ENCODE measurements at regions not wholly inside any gene's neighbourhood (a gene's known extent, or its start where the extent isn't known, plus 50 kb on each side); places are given as distances from the start of the nearest gene placed in this dataset.
"Not testable (repeated sequence)": the region's sequence is repeated elsewhere in the genome, so short reads cannot be mapped to it uniquely, and the experiment has no call there.

GRCh38 chr18:42545825-42546224, 569.7 kb downstream of the RIT2 start:
- Histone ChIP-seq H3K4me3 (ENCODE audit: low read length in 2 of 2) (no peak overlapping the region), H3K14ac (ENCODE audit: low read length) (no peak overlapping the region), H4K91ac (ENCODE audit: low read depth, low read length, poor library complexity) (no peak overlapping the region), H3K23ac (ENCODE audit: low read depth, low read length, poor library complexity) (no peak overlapping the region), H3K4ac (ENCODE audit: low read length) (no peak overlapping the region), H2BK15ac (ENCODE audit: low read length) (no peak overlapping the region), H3K4me2 (ENCODE audit: insufficient read depth, low read length, poor library complexity, severe bottlenecking) (no peak overlapping the region), H3K79me1 (ENCODE audit: low read depth, low read length) (no peaks in the 10 kb centered on the region), H2AK5ac (ENCODE audit: low read depth, low read length) (no peak overlapping the region), H3K18ac (ENCODE audit: low read length) (no peak overlapping the region), H3K9ac (ENCODE audit: low read depth, low read length, poor library complexity) (no peak overlapping the region), H2AFZ (ENCODE audit: low read length) (no peak overlapping the region), H3K27me3 (ENCODE audit: control insufficient read depth in 3 of 3, insufficient read depth in 3 of 3, low read depth in 1 of 3, low read length in 3 of 3) (no peaks in the 10 kb centered on the region), H3K36me3 (replicated peaks in 1 of 2; ENCODE audit: control insufficient read depth in 2 of 2, insufficient read depth in 2 of 2, low read length in 2 of 2) (no peaks in the 10 kb centered on the region), H4K8ac (ENCODE audit: low read depth, low read length) (no peak overlapping the region), H2BK120ac (ENCODE audit: low read depth, low read length) (no peak overlapping the region), H3K9me3 (replicated peaks in 1 of 2; ENCODE audit: control insufficient read depth in 2 of 2, insufficient read depth in 1 of 2, low read depth in 1 of 2, low read length in 2 of 2) (no peaks in the 10 kb centered on the region), H3K4me1 (ENCODE audit: control insufficient read depth in 2 of 2, insufficient read depth in 1 of 2, low read depth in 1 of 2, low read length in 2 of 2) (no peaks in the 10 kb centered on the region), H2BK12ac (ENCODE audit: low read length) (no peak overlapping the region), H2BK5ac (ENCODE audit: low read length) (no peak overlapping the region), H3K27ac (replicated peaks; ENCODE audit: low read length) (no peak overlapping the region)
- WGBS, 2 donors (ENCODE audit: extremely low coverage in 2 of 2, insufficient read length in 2 of 2, insufficient replicate concordance in 1 of 2) = no CpG with 5 or more reads among the region's 5 CpGs
- DNase-seq (ENCODE audit: low spot score) = no peak

DNA sequence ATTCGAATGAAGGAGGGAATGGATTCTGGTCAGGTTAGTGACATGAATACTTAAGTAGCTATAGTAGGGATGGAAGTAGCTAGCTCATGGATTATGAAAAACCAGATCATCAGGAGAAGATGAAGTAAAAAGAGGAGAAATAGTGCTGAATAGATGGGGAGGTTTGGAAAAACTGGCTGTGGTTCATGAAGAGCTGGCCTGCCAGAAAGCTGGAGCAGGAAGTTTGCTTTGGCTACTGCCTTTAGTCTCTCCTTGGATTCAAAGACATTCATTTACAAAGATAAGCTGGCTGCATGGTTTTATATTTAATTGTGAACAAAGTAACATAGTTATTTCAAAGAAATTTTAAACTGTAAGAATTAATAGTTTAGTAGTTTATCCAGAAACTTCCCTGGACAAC, 567.0 kb downstream of the RIT2 start:
- H2BK5ac ChIP-seq (ENCODE audit: low read length) = no peak overlapping the region
- H3K4me3 ChIP-seq (ENCODE audit: low read length in 2 of 2) = no peak overlapping the region

GRCh38 chr18:42549596-42549995, 565.9 kb downstream of the RIT2 start:
- no CpG with 5 or more reads among the region's 3 CpGs for WGBS, 2 donors (ENCODE audit: extremely low coverage in 2 of 2, insufficient read length in 2 of 2, insufficient replicate concordance in 1 of 2)
- Histone ChIP-seq H2BK12ac (ENCODE audit: low read length) (no peak overlapping the region), H3K9ac (ENCODE audit: low read depth, low read length, poor library complexity) (no peak overlapping the region), H3K9me3 (replicated peaks in 1 of 2; ENCODE audit: control insufficient read depth in 2 of 2, insufficient read depth in 1 of 2, low read depth in 1 of 2, low read length in 2 of 2) (no peaks in the 10 kb centered on the region), H2BK15ac (ENCODE audit: low read length) (no peak overlapping the region), H3K4me3 (ENCODE audit: low read length in 2 of 2) (no peak overlapping the region), H2BK5ac (ENCODE audit: low read length) (no peak overlapping the region), H3K27ac (replicated peaks; ENCODE audit: low read length) (no peak overlapping the region), H2BK120ac (ENCODE audit: low read depth, low read length) (no peak overlapping the region), H2AK5ac (ENCODE audit: low read depth, low read length) (no peak overlapping the region), H3K18ac (ENCODE audit: low read length) (no peak overlapping the region), H3K14ac (ENCODE audit: low read length) (no peak overlapping the region), H3K79me1 (ENCODE audit: low read depth, low read length) (no peaks in the 10 kb centered on the region), H3K4ac (ENCODE audit: low read length) (no peak overlapping the region), H3K4me2 (ENCODE audit: insufficient read depth, low read length, poor library complexity, severe bottlenecking) (no peak overlapping the region), H3K4me1 (ENCODE audit: control insufficient read depth in 2 of 2, insufficient read depth in 1 of 2, low read depth in 1 of 2, low read length in 2 of 2) (no peaks in the 10 kb centered on the region), H3K36me3 (replicated peaks in 1 of 2; ENCODE audit: control insufficient read depth in 2 of 2, insufficient read depth in 2 of 2, low read length in 2 of 2) (no peaks in the 10 kb centered on the region), H3K27me3 (ENCODE audit: control insufficient read depth in 3 of 3, insufficient read depth in 3 of 3, low read depth in 1 of 3, low read length in 3 of 3) (no peaks in the 10 kb centered on the region), H2AFZ (ENCODE audit: low read length) (no peak overlapping the region), H4K8ac (ENCODE audit: low read depth, low read length) (no peak overlapping the region), H3K23ac (ENCODE audit: low read depth, low read length, poor library complexity) (no peak overlapping the region), H4K91ac (ENCODE audit: low read depth, low read length, poor library complexity) (no peak overlapping the region)
- DNase-seq (ENCODE audit: low spot score) = no peak

More for the DNA sequence above, 567.0 kb downstream of the RIT2 start:
- H4K8ac ChIP-seq (ENCODE audit: low read depth, low read length) = no peak overlapping the region
- no peak overlapping the region for H2BK15ac ChIP-seq (ENCODE audit: low read length)
- H3K4me2 ChIP-seq (ENCODE audit: insufficient read depth, low read length, poor library complexity, severe bottlenecking) = no peak overlapping the region
- H3K23ac ChIP-seq (ENCODE audit: low read depth, low read length, poor library complexity) = no peak overlapping the region
- DNase-seq (ENCODE audit: low spot score) = no peak
- no peak overlapping the region for H3K9ac ChIP-seq (ENCODE audit: low read depth, low read length, poor library complexity)
- H2BK12ac ChIP-seq (ENCODE audit: low read length) = no peak overlapping the region
- H3K4me1 ChIP-seq (ENCODE audit: control insufficient read depth in 2 of 2, insufficient read depth in 1 of 2, low read depth in 1 of 2, low read length in 2 of 2) = no peaks in the 10 kb centered on the region
- H3K27ac ChIP-seq (replicated peaks; ENCODE audit: low read length) = no peak overlapping the region
- no peaks in the 10 kb centered on the region for H3K27me3 ChIP-seq (ENCODE audit: control insufficient read depth in 3 of 3, insufficient read depth in 3 of 3, low read depth in 1 of 3, low read length in 3 of 3)
- H4K91ac ChIP-seq (ENCODE audit: low read depth, low read length, poor library complexity) = no peak overlapping the region
- H2AFZ ChIP-seq (ENCODE audit: low read length) = no peak overlapping the region
- no peak overlapping the region for H2BK120ac ChIP-seq (ENCODE audit: low read depth, low read length)
- H2AK5ac ChIP-seq (ENCODE audit: low read depth, low read length) = no peak overlapping the region
- H3K79me1 ChIP-seq (ENCODE audit: low read depth, low read length) = no peaks in the 10 kb centered on the region
- no peaks in the 10 kb centered on the region for H3K9me3 ChIP-seq (replicated peaks in 1 of 2; ENCODE audit: control insufficient read depth in 2 of 2, insufficient read depth in 1 of 2, low read depth in 1 of 2, low read length in 2 of 2)
- H3K4ac ChIP-seq (ENCODE audit: low read length) = no peak overlapping the region
- H3K36me3 ChIP-seq (replicated peaks in 1 of 2; ENCODE audit: control insufficient read depth in 2 of 2, insufficient read depth in 2 of 2, low read length in 2 of 2) = no peaks in the 10 kb centered on the region
- no peak overlapping the region for H3K14ac ChIP-seq (ENCODE audit: low read length)
- WGBS, 2 donors (ENCODE audit: extremely low coverage in 2 of 2, insufficient read length in 2 of 2, insufficient replicate concordance in 1 of 2) = 100% methylated on average over 1 of the region's 1 CpG; no CpG with 5 or more reads in 1 of the 2 donors
- H3K18ac ChIP-seq (ENCODE audit: low read length) = no peak overlapping the region

GRCh38 chr18:42552559-42552958, 562.9 kb downstream of the RIT2 start:
- H3K79me1 ChIP-seq (ENCODE audit: low read depth, low read length); H2BK15ac ChIP-seq (ENCODE audit: low read length): not testable (repeated sequence)

More at GRCh38 chr18:42552559-42552958, 562.9 kb downstream of the RIT2 start:
- H3K27ac ChIP-seq (replicated peaks; ENCODE audit: low read length); H4K91ac ChIP-seq (ENCODE audit: low read depth, low read length, poor library complexity); H2BK120ac ChIP-seq (ENCODE audit: low read depth, low read length); H2AK5ac ChIP-seq (ENCODE audit: low read depth, low read length); H3K18ac ChIP-seq (ENCODE audit: low read length); H2BK12ac ChIP-seq (ENCODE audit: low read length); H3K4me2 ChIP-seq (ENCODE audit: insufficient read depth, low read length, poor library complexity, severe bottlenecking); H3K4ac ChIP-seq (ENCODE audit: low read length); H3K9me3 ChIP-seq (replicated peaks in 1 of 2; ENCODE audit: control insufficient read depth in 2 of 2, insufficient read depth in 1 of 2, low read depth in 1 of 2, low read length in 2 of 2); H3K4me1 ChIP-seq (ENCODE audit: control insufficient read depth in 2 of 2, insufficient read depth in 1 of 2, low read depth in 1 of 2, low read length in 2 of 2); H2BK5ac ChIP-seq (ENCODE audit: low read length); H3K9ac ChIP-seq (ENCODE audit: low read depth, low read length, poor library complexity); H3K27me3 ChIP-seq (ENCODE audit: control insufficient read depth in 3 of 3, insufficient read depth in 3 of 3, low read depth in 1 of 3, low read length in 3 of 3); H4K8ac ChIP-seq (ENCODE audit: low read depth, low read length); H3K14ac ChIP-seq (ENCODE audit: low read length); H3K23ac ChIP-seq (ENCODE audit: low read depth, low read length, poor library complexity); H3K36me3 ChIP-seq (replicated peaks in 1 of 2; ENCODE audit: control insufficient read depth in 2 of 2, insufficient read depth in 2 of 2, low read length in 2 of 2); DNase-seq (ENCODE audit: low spot score); H2AFZ ChIP-seq (ENCODE audit: low read length); H3K4me3 ChIP-seq (ENCODE audit: low read length in 2 of 2): not testable (repeated sequence)
- no CpG with 5 or more reads among the region's 4 CpGs for WGBS, 2 donors (ENCODE audit: extremely low coverage in 2 of 2, insufficient read length in 2 of 2, insufficient replicate concordance in 1 of 2)

Measured in neuronal stem cell (in vitro differentiated cells).